Ectodermal cell (in vitro differentiated cells): ENCODE measurements at regions not wholly inside any gene's neighbourhood (a gene's known extent, or its start where the extent isn't known, plus 50 kb on each side); places are given as distances from the start of the nearest gene placed in this dataset.

Source experiments
- H3K27ac ChIP-seq: 2 replicates; pipeline ENCODE4 v1.7.0; 2013; ENCODE audit warnings: mild to moderate bottlenecking, low read depth, low read length; ENCODE audit not compliant: insufficient read depth, poor library complexity, severe bottlenecking
- H3K27me3 ChIP-seq: 2 replicates; pipeline ENCODE4 v1.7.0; 2013; ENCODE audit warnings: mild to moderate bottlenecking, low read length; ENCODE audit not compliant: insufficient read depth, control insufficient read depth, poor library complexity, severe bottlenecking
- H3K36me3 ChIP-seq: one replicate; pipeline ENCODE4 v1.7.0; 2013; ENCODE audit warnings: low read length; ENCODE audit not compliant: control insufficient read depth, insufficient read depth
- H3K4me1 ChIP-seq: one replicate; pipeline ENCODE4 v1.7.0; 2013; ENCODE audit warnings: low read length; ENCODE audit not compliant: control insufficient read depth, insufficient read depth
- H3K4me3 ChIP-seq: 2 replicates; pipeline ENCODE4 v1.7.0; 2013; ENCODE audit warnings: low read depth, low read length, control low read depth; ENCODE audit not compliant: insufficient read depth
- H3K9me3 ChIP-seq: 2 replicates; pipeline ENCODE4 v1.7.0; 2013; ENCODE audit warnings: mild to moderate bottlenecking, low read length, moderate library complexity; ENCODE audit not compliant: control insufficient read depth
- WGBS, 2 experiments: methylation state at CpG; one replicate each; pipeline ENCODE4 v1.1.7; 2013; ENCODE audit warnings: missing lambda C conversion rate in 2 of 2; 5-methylcytosine and 5-hydroxymethylcytosine counted together

GRCh38 chr12:24139035-24139434 lies 189.6 kb upstream of the SOX5 start:
- Histone ChIP-seq H3K27ac (no peak overlapping the region), H3K36me3 (no peaks in the 10 kb centered on the region), H3K4me3 (no peak overlapping the region), H3K27me3 (no peaks in the 10 kb centered on the region), H3K9me3 (no peaks in the 10 kb centered on the region), H3K4me1 (peaks cover 23% of the 10 kb centered on the region)
- WGBS, 2 experiments: 92 to 95% methylated on average over 8 to 9 of the region's 9 CpGs

GRCh38 chr12:24138041-24138440 lies 188.6 kb upstream of the SOX5 start:
- Histone ChIP-seq H3K27ac (no peak overlapping the region), H3K4me3 (no peak overlapping the region), H3K36me3 (no peaks in the 10 kb centered on the region), H3K4me1 (peaks cover 27% of the 10 kb centered on the region), H3K27me3 (no peaks in the 10 kb centered on the region), H3K9me3 (no peaks in the 10 kb centered on the region)
- WGBS, 2 experiments: 92 to 94% methylated on average over 6 of the region's 6 CpGs

- WGBS, 2 experiments: 87 to 91% methylated on average over 3 to 4 of the region's 5 CpGs
- Histone ChIP-seq H3K27me3 (no peaks in the 10 kb centered on the region), H3K9me3 (no peaks in the 10 kb centered on the region), H3K36me3 (no peaks in the 10 kb centered on the region), H3K4me1 (peaks cover 27% of the 10 kb centered on the region), H3K27ac (no peak overlapping the region), H3K4me3 (no peak overlapping the region)
Measured at GRCh38 chr12:24135158-24135850, 185.8 kb upstream of the SOX5 start.

- no peak overlapping the region for H3K4me3 ChIP-seq
- H3K4me1 ChIP-seq: peaks cover 27% of the 10 kb centered on the region
- H3K27ac ChIP-seq: no peak overlapping the region
- H3K9me3 ChIP-seq: no peaks in the 10 kb centered on the region
- no peaks in the 10 kb centered on the region for H3K36me3 ChIP-seq
- H3K27me3 ChIP-seq: no peaks in the 10 kb centered on the region
Measured at GRCh38 chr12:24134092-24134491, 184.6 kb upstream of the SOX5 start.

- Histone ChIP-seq H3K27ac (no peak overlapping the region), H3K27me3 (no peaks in the 10 kb centered on the region)
- WGBS, 2 experiments: 4 to 12% methylated on average over 2 to 4 of the region's 4 CpGs
Measured at GRCh38 chr12:24133384-24133783, 183.9 kb upstream of the SOX5 start.

GRCh38 chr12:24127919-24128721 lies 178.7 kb upstream of the SOX5 start:
- peaks cover 4% of the 10 kb centered on the region for H3K4me1 ChIP-seq
- H3K27me3 ChIP-seq: no peaks in the 10 kb centered on the region
- H3K9me3 ChIP-seq: no peaks in the 10 kb centered on the region
- H3K4me3 ChIP-seq: no peak overlapping the region
- WGBS, 2 experiments: 88 to 90% methylated on average over 6 to 8 of the region's 9 CpGs
- H3K36me3 ChIP-seq: no peaks in the 10 kb centered on the region
- H3K27ac ChIP-seq: no peak overlapping the region

More at GRCh38 chr12:24133384-24133783, 183.9 kb upstream of the SOX5 start:
- Histone ChIP-seq H3K4me3 (no peak overlapping the region), H3K4me1 (peaks cover 27% of the 10 kb centered on the region), H3K36me3 (no peaks in the 10 kb centered on the region), H3K9me3 (no peaks in the 10 kb centered on the region)

GRCh38 chr12:24125280-24125679 lies 175.8 kb upstream of the SOX5 start:
- Histone ChIP-seq H3K36me3 (no peaks in the 10 kb centered on the region), H3K27me3 (no peaks in the 10 kb centered on the region), H3K9me3 (no peaks in the 10 kb centered on the region), H3K4me1 (peaks cover 4% of the 10 kb centered on the region), H3K4me3 (no peak overlapping the region), H3K27ac (no peak overlapping the region)
- 94 to 98% methylated on average over 3 to 4 of the region's 4 CpGs for WGBS, 2 experiments

GRCh38 chr12:24121911-24122310 lies 172.4 kb upstream of the SOX5 start:
- no peaks in the 10 kb centered on the region for H3K36me3 ChIP-seq
- no peak overlapping the region for H3K27ac ChIP-seq
- no peaks in the 10 kb centered on the region for H3K9me3 ChIP-seq
- 94 to 96% methylated on average over 4 of the region's 4 CpGs for WGBS, 2 experiments
- H3K4me1 ChIP-seq: no peaks in the 10 kb centered on the region
- H3K27me3 ChIP-seq: no peaks in the 10 kb centered on the region
- no peak overlapping the region for H3K4me3 ChIP-seq

GRCh38 chr12:24118668-24119067 lies 169.2 kb upstream of the SOX5 start:
- Histone ChIP-seq H3K4me1 (no peaks in the 10 kb centered on the region), H3K36me3 (no peaks in the 10 kb centered on the region), H3K27me3 (no peaks in the 10 kb centered on the region), H3K27ac (no peak overlapping the region), H3K9me3 (no peaks in the 10 kb centered on the region), H3K4me3 (no peak overlapping the region)
- WGBS, 2 experiments: no CpG with 5 or more reads among the region's 1 CpG

GRCh38 chr12:24116548-24116947 lies 167.1 kb upstream of the SOX5 start:
- no peaks in the 10 kb centered on the region for H3K27me3 ChIP-seq
- no peak overlapping the region for H3K27ac ChIP-seq
- H3K36me3 ChIP-seq: no peaks in the 10 kb centered on the region
- WGBS, 2 experiments: no CpG with 5 or more reads among the region's 1 CpG
- H3K4me1 ChIP-seq: no peaks in the 10 kb centered on the region
- no peak overlapping the region for H3K4me3 ChIP-seq
- H3K9me3 ChIP-seq: no peaks in the 10 kb centered on the region
